ENCODE measurements at regions not wholly inside any gene's neighbourhood (a gene's known extent, or its start where the extent isn't known, plus 50 kb on each side); places are given as distances from the start of the nearest gene placed in this dataset.
"Not testable (repeated sequence)": the region's sequence is repeated elsewhere in the genome, so short reads cannot be mapped to it uniquely, and the experiment has no call there.

DNA sequence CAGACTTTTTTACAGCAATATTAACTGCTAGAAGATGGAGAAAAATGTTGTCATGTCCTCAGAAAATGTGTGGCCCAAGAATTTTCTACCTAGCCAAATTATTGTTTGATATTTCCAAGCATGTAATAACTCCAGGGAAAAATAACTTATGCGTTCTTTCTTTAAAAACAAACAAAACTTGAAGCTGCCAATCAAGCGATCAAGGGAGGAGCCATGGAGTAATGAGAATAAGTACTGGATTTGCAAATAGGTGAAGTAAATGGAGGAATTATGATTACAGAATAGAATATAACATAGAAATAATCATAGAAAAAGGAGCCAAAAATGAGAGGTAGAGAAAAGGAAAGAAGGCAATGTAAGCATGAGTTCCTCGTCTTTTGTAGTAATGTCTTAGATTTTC is 225.3 kb downstream of the DLEU7 start:
- no peak for DNase-seq

DNA sequence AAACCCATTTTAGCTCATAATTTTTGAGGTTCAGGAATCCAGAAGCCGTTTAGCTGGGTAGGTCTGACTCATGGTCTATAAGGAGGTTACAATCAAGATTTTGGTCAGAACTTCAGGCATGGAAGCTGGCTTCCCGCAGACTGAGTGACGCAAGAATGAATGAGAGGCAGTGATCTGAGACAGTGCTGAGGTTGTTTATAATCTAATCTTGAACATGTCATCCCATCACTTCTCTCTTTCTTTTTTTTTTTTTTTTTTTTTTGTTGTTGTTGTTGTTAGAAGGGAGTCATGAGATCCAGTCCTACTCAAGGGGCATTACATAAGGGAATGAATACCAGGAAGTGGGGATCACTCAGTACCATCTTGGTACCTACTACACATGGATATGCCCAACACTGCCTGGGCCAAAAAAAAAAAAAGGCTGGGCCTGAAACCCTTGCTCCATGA is 217.4 kb downstream of the DLEU7 start:
- DNase-seq = peak; percentile 49

DNA sequence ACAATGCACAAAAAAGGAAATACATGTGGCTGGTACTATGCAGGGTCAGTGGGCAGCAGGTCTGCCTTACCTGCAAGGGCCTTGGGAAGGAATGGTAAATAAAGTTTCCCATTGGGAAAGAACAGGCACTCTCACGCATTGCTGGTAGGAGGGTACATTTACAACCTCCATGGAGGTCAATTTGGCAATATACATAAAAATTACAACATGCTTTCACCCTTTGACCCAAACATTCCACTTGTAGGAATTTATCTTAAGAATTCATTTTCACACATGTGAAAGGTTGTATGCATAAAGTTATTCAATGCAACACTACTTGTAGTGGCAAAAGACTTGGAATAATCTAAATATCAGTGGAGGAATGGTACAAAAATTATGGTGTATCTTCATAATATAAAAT is 216.4 kb downstream of the DLEU7 start:
- DNase-seq = no peak

DNA sequence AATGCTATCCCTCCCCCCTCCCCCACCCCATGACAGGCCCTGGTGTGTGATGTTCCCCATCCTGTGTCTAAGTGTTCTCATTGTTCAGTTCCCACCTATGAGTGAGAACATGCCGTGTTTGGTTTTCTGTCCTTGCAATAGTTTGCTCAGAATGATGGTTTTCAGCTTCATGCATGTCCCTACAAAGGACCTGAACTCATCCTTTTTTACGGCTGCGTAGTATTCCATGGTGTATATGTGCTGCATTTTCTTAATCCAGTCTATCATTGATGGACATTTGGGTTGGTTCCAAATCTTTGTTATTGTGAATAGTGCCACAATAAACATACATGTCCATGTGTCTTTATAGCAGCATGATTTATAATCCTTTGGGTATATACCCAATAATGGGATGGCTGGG is 215.0 kb downstream of the DLEU7 start:
- DNase-seq = not testable (repeated sequence)

DNA sequence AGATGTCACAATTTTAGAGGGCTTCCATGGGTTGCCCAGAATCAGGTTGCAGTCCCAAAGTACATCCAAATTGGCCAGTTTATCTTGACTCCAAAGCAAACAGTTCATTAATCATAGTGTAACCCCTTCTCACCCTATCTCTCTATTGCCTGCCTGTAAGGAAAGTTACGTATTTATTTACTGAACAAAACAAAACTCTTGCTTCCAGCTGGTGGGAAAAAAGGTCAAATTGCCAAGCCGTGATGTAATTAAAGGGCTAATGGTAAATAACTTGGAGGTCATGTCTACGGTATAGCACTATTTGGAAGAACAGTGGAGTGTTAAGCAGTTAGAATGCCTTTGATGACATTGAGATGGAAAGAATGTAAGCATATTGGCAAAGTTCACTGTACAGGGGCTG is 214.0 kb downstream of the DLEU7 start:
- DNase-seq = no peak

DNA sequence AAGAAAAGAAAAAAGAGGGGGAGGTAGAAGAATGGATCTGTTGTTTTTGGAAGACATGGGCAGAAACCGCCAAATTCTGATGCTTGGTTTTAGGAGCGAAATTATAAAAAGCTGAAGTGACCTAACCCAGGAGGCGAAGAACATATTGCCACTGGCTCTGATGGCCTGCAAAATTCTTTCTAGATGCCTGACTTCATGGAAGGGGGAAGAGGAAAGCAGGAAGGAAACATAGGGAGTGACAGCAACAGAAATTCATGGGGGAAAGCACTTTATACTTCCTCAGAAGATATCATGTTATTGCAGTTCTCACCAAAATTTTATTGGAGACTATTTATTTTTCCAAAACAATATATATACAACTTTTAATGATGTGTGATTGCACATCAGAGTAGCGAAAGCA is 213.5 kb downstream of the DLEU7 start:
- no peak for DNase-seq

DNA sequence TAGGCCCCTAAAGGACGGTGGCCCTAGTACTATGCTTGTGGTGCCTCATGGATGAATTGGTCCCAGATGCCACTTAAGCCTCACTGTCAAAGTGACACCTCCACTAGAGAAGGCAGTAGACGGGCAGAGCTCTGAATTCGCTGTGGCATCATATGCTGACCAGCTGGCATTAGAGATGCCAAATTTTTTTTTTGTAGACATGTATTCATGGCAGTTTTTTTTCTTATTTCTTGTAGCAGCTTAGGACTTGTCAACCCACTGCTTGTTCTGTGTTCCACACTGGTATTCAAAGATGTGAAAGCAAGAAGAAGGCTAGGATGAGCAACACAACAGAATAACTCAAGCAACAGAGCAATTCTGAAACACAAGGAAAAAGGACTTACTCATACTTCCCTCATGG is 212.5 kb downstream of the DLEU7 start:
- DNase-seq = no peak

DNA sequence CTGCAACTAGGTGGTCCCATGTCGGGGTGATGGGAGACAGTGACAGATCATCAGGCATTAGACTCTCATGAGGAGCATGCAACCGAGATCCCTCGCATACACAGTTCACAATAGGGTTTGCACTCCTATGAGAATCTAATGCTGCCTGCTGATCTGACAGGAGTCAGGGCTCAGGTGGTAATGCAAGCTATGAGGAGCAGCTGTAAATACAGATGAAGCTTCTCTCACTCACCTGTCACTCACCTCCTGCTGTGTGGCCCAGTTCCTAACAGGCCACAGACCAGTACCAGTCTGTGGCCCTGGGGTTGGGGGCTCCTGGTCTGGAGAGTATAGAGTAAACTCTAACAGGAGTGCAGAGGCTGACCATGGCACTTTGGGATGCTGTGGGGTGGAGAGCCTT is 209.2 kb downstream of the DLEU7 start:
- no peak for DNase-seq

DNA sequence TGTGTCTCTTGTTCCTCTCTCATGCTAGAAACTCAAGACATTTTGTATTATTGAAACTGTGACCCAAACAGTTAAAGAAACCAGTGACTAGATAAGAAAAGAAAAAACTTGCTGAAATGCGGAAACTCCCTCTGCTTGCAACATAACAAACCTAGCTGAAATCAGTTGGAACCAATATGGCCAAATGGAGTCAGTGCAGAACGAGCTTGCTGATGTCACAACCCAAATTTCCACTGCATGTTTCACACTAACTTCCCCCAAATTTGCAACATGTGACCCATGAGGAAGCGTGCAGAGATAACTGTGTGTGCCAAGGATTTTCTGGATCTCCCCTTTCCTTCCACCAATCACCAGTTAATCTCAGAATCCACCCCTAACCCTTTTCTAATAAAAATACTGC is 208.0 kb downstream of the DLEU7 start:
- DNase-seq = no peak

DNA sequence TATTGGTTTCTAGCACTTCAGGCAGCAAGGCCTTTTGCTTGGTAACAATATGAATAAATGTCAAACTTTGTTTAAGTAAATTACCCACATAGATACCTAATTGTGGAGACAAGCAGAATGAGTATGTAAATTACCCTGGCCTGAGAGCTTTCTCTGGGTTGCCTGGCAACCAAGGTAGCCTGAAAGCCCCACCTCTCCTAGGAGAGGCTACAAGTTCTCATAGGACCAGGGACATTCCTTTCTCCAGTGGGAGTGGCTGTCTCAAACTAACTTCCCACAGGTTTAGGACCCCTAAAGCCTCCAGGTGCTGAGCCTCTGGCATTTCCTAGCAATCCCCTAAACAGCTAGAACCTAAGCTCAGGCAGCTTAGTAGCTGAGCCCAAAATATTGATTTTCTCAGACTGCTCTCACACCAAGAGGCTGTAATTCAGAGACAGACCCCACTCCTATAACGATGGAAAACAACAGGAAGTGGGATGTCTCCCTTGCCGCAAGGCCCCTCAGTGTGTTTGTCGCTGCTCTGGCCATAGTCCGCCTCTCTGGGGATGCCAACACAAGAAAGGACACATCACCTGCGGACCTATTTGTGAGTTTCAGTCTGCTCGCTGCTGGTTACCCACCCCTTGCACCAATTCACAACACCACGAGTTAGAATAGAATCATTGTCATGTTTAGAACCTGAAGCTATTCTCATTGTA is 207.3 kb downstream of the DLEU7 start:
- DNase-seq = no peak

DNA sequence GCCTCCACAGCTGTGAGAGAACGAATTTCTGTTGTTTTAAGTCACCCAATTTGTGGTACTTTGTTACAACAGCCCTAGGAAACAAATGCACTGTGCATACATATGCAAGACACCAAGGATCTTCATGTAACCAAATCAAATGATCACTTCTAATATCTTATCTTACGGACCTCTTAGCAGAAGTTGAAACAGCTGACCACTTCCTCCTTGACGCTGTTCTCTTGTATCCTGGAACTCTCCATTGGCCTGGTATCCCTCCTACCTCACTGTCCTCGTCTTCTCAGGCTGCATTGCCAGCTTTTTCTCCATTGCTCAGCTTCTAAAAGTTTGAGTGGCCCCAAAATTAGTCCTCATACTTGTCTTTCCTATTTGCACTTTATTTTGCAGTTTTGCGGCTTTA is 200.4 kb downstream of the DLEU7 start:
- no peak for DNase-seq

DNA sequence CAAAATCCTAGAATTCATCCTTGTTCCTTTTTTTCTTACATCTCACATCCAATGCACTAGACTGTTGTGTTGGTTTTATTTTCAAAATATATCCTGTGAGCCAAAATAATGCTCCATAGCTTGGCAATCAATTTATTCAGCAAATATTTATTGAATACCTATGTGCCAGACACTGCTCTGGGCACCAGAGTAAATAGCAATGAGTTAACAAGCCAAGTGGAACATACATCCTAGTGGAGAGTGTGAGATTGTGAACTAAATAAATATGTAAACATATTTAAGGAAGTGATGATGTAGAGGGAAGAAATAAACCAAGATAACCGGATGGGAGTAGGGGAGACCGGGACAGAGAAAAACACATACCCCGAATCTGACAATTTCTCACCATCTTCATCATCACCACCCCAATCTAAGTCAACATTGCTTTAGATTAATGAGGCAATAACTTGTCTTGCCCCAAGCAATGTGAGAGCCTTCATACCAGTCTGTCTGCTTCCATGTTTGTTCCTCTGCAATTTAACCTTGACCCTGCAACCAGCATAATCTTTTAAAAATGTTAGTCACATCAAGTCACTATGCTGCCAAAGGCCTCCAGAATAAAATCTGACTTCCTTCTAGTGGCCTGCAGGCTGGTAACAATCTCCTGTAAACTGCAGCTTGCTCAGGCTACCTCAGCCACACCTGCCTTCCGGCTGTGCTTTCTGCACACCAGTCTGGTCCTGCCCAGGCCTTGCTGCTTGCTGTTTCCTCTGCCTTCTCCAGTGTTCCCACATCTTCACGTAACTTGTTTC is 199.2 kb downstream of the DLEU7 start:
- DNase-seq = no peak

DNA sequence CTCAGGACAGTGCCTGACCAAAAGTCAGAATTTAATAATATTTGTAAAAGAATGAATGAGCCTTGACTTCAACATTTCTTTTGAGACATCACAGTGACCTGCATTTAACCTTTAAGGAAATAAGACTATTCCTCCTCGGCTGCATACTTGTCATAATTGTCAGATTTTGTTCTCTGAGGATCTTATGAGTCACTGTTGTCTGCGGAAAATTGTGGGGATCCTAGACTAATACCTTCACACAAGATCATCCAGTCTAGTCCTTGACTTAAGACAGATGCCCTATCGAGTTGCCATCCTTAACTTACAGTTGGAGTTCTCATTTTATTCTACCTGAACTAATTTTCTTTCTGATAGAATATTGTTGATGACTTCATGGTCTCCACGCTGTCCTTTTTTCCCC is 198.4 kb downstream of the DLEU7 start:
- DNase-seq = no peak

DNA sequence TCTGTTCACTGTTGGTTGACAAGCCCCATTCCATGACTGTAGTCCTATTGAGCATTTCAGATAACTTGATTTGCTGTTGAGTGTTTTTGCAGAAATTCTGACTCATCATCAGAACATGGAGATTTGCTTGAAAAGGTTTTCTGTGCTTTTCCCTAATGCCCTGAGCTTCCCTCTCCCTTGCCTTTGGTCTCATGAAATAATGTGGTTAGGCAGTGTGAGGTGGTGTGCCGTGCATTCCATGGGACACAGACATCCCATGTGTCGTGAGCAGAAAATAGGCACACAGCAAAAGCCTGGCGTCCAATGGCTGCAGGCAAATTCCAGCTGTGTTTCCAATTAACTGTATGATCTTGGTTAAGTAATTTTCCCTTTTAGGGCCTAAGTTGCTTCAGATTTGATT is 197.4 kb downstream of the DLEU7 start:
- no peak for DNase-seq

DNA sequence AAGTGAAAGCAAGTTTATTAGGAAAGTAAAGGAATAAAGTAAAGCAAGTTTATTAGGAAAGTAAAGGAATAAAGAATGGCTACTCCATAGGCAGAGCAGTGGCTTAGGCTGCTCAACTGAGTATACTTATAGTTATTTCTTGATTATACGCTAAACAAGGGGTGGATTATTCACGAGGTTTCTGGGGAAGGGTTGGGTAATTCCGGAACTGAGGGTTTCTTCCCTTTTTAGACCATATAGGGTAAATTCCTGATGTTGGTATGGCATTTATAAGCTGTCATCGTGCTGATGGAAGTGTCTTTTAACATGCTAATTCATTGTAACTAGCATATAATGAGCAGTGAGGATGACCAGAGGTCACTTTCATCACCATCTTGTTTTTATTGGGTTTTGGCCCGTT is 194.3 kb downstream of the DLEU7 start:
- DNase-seq = no peak

DNA sequence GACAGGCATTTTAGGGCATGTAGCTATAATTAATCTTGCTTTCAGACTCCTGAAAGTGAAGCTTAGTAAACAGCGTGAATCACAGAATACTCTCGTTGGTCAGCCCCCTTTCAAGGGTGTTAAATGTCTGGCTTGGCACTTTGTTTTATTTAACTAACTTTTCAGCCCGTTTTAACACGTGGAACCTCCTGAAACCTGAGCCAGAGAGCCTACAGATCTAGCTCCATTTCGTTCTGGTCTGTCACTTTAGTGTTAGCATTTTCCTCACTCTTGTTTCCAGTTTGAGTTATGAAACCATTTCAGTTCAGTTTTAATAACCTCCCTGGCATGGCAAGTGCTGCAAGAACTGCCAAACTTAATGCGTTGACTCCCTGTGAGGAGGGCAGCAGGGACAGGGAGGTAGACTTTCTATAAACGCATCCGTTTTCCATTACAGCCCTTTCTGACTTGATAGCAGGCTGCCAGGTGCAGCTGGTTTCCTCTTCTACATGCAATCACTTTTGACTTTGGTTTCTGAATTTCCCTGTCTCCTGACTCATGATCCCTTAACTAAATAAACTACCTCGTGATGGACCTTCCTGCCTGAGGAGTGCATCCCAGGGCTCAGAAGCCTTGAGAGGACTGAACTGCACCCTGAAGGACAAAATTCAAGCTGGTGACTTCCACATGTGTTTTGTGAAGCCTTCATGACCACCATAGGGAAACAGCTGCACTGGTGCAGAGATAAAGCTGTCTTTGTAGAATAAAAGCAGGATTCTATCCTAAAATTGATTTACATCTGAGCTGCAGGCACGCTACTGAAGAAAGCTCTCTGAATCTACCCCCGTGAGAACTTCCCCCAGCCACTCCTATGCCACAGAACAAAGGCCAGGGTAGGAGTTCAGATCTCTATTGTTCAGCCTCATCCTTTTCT is 192.6 kb downstream of the DLEU7 start:
- DNase-seq = no peak

DNA sequence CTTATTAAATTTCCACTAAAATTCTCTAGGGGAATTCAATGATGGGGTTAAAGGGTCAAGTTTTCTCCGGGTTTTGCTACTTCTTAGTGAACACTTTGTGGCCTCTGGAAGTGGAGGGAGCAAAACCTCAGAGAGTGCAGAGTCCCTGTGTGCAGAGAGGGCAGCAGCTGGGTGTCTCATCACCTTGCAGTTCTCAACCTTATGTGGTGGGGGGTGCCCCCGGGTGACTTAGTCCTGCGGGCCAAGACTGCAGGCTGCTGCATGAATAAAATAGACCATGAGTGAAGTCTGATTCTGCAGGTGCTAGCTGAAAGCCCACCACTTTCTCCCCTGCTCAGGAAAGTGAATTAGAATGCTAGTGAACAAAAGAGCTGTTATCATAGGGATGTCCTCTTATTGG is 191.6 kb downstream of the DLEU7 start:
- DNase-seq = no peak

DNA sequence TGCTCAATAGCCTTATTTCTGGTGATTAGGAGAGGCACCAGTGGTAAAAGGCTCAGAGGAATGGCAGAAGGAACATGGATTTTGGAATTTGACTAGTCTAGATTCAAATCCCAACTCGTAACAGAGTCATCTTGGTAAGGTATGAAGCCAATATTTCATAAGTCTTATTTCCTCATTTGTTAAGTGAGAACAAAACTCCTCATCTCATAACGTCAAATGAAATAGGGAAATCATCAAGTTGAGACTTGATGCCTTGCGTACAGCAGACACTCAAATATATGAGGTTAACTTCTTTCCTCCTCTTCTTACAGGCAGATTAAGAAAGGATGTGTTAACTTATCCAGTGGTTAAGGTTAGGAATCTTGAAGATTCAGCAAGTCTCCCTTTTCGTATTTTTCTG is 189.2 kb downstream of the DLEU7 start:
- DNase-seq = no peak

DNA sequence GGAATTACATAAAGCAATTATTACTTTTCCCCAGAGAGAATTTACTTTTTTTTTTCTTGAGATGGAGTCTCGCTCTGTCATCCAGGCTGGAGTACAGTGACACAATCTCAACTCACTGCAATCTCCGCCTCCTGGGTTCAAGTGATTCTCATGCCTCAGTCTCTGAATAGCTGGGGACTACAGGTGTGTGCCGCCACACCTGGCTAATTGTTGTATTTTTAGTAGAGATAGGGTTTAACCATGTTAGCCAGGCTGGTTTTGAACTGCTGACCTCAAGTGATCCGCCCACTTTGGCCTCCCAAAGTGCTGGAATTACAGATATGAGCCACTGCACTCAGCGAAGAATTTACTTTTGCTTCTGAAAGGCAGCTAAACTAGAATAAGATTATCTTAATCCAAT is 181.6 kb downstream of the DLEU7 start:
- not testable (repeated sequence) for DNase-seq

DNA sequence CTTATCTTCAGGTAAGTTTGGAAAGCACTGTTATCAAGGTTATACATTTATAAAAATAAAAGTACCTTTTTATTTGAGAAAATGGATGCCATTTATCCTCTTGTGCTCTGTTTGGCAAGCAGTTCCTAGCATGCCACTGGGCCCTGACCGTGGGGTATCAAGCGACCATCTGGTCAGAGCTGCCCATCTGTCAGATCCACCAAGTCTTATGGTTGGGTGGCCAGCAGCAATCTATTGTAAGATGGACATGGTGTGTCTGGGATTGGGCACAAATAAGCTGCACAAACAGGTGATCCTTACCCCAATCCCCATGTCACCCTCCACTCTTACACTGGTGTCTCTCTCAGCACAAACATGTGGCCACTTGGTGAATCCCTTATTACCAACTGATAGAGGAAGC is 178.5 kb downstream of the DLEU7 start:
- DNase-seq = no peak

DNA sequence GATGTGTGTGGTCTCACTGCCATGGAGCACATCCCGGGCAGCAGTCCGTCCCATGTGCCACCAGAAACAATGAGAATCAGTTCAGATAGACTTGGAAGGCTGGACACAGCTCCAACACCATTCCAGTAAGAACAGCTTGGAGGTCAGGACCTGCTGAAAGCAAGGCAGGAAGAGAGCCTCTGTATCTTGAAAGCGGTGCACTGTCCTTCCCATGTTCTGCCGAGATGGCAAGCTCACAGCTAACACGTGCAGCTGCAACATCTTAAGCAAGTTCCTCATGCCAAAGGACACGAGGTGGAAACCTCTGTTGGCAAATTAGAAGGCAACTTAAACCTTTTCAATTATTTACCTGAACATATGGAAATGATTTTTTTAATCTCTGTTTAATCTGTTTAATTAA is 175.4 kb downstream of the DLEU7 start:
- DNase-seq = no peak

DNA sequence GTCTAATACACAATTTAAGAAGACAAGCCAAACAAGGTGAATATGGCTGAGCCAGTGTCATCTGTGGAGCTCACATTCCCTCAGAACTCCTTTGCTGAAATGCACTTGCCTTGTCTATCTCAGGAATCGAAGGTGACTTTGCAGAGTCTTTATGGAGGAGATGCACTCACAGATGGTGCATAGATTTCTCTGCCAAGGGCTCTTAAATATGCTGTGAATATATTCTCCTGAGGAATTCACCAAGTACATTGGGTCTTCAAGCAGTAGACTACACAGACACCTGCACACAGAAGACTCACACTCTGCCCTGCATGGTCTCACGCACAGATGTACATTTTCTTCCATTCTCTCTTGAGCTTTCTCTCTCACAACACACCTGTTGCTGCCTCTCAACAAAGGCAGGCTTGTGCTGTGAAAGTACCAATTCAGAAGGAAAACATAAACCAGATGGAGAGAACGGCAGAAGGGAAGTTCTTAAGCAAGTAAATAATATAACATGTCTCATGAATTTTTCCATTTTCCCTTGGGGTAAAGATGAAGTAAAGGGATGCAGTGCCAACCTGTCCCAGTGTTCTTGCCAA is 174.7 kb downstream of the DLEU7 start:
- DNase-seq = no peak

DNA sequence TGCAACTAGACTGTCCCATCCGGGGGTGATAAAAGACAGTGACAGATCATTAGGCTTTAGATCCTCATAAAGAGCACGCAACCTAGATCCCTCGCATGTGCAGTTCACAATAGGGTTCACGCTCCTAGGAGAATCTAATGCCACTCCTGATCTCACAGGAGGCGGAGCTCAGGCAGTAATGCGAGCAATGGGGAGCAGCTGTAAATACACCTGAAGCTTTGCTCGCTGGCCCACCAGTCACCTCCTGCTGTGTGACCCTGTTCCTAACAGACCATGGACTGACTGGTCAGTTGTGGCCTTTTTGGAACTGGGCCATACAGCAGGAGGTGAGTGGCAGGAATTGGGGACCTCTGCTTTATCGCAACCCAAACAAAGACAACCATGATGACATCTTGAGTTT is 173.2 kb downstream of the DLEU7 start:
- no peak for DNase-seq
